GM20431 (cell line): ENCODE measurements at regions not wholly inside any gene's neighbourhood (a gene's known extent, or its start where the extent isn't known, plus 50 kb on each side); places are given as distances from the start of the nearest gene placed in this dataset.
"Not testable (repeated sequence)": the region's sequence is repeated elsewhere in the genome, so short reads cannot be mapped to it uniquely, and the experiment has no call there.

Source experiments
- in situ Hi-C: fragments of 300-500 bp; cut with MseI, MboI; formaldehyde crosslinking; loops from one replicate; pipeline ENCODE4 v1.15.0; 2020; ENCODE audit warnings: low sequenced_read_pairs; ENCODE audit not compliant: unreplicated experiment

DNA sequence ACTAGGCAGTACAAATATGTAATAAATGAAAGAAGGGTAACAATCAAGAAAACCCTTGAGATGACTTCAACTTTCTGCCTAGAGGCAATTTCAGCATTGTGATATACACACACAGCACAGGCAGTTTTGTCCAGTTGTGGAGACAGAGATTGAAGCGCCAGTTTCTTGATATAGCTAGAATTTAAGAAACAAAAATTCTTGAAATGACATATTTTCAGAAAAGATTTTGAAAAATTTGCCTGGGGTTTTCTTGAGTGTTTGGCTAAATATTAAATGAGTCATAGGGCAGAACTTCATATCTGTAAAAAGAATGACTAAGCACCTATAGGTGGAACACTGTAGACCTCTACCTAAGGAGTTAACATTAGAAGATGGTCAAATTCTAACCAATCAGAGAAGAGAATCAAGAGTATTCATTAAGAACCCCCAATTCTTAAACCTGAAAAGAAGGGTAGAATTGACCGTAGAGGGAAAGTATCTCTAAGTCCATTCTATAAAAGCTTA lies 1266.8 kb upstream of the TMEFF2 start:
- in situ Hi-C loops, result no loop called here

DNA sequence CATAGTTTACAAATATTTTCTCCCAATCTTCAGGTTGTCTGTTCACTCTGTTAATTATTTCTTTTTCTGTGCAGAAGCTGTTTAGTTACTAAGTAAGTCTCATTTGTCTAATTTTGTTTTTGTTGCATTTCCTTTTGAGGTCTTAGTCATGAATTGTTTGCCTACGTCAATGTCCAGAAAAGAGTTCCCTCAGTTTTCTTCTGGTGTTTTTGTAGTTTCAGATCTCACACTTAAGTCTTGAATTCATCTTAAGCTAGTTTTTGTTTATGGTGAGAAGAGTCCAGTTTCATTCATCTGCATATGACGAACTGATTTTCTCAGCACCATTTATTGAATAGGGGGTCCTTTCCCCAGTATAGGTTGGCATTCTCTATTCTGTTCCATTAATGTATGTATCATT lies 1252.2 kb upstream of the TMEFF2 start:
- in situ Hi-C loops, result no loop called here

DNA sequence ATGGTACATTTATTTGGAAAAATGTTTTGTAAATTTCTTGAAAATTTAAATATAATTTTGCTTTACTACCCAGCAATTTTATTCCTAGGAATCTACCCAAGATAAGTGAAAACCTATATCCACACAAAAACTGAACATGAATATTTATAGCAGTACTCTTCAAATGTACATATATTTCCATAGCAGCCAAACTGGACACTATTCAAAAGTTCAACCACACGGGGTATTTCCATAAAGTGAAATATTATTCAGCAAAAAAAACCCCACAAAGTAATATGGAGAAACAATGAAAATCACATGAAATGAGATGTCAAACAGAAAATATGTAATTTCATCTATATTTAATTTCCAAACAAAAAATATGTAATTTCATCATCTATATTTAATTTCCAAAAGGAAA lies 1247.6 kb upstream of the TMEFF2 start:
- in situ Hi-C loops, result no loop called here

DNA sequence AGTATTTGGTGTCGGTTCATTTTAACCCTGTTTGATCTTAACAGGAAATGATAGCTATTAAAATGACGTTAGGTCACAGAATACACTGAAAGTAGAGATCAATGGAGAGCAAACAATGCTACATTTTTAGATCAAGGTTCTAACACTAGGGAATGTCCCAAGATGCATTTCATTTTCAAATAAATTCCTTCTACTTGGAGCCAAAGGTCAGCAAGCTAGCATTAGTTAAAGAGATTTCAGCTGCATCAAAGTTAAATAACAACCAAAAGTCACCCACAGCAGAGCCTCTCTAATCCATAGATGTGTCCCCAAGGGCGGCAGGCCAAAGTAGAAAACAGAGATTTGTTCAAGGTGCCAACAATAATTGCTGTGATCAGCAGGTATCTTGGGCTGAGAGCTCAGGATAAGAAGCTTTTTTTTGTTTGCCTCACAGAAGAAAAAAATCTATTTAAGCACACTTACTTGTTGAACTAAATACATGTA lies 1233.6 kb upstream of the TMEFF2 start:
- in situ Hi-C loops, result no loop called here

DNA sequence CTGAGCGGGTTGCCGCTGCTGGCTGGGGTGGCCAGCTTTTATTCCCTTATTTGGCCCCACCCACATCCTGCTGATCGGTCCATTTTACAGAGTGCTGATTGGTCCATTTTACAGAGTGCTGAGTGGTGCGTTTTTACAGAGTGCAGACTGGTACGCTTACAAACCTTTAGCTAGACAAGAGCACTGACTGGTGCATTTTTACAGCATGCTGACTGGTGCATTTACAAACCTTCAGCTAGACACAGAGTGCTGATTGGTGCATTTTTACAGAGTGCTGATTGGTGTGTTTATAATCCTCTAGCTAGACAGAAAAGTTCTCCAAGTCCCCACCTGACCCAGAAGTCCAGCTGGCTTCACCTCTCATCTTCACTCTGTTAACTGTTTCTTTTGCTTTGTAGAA lies 1217.6 kb upstream of the TMEFF2 start:
- in situ Hi-C loops, result not testable (repeated sequence)

DNA sequence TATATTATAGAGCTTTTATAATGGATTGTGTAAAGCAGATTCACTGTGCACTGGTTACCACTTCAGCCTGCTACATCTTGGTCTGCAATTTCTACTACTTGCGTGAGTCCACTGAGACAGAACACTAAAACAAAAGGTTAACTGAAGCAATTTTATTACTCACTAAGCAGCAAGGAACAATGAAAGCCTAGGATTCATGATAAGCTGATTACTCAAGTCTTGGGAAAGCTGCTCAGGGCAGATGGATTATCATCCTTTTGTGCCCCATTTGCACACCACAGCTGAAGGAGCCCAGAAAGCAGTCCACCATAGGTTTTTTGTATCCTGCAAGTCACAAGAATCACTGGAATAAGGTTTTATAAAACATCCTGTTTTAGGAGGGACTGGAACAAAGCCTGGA lies 1215.2 kb upstream of the TMEFF2 start:
- in situ Hi-C loops, result no loop called here

DNA sequence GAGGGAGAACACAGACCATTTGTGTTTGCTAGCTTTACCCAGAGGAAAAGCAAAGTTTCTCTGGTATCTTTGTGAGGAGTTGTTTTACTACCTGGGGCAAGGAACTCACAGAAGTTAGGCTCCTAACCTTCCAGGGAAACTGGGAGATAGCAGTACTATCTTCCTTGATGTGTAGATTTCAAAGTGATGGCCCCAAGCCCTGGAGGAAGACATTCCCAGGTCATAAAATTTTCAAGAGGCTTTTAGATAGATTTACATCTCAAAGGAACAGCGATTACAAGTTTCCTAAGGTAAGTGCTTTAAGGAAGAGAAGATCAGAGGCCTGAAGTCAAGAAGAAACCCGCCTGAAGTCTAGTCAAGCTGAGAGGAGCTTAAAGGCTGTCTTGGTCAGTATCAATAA lies 1187.8 kb upstream of the TMEFF2 start:
- in situ Hi-C loops, result no loop called here

DNA sequence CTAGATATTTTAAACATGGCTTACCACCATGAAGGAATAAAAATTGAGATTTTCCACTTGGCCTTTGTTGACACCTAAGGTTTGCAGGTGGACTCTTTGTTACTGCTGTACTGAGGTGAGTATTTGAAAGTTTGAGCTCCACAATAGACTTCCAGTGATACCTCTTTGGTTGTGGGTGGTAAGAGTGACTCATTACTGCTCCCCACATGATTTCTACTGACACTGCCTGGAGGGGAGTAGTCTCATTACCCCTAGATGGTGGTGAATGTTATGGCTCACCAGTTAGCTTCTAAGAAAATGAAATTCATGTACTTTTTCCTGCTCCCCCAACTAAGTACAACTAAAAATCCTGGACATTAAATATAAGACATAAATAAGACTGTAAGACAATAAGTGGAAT lies 1183.1 kb upstream of the TMEFF2 start:
- in situ Hi-C loops, result no loop called here

DNA sequence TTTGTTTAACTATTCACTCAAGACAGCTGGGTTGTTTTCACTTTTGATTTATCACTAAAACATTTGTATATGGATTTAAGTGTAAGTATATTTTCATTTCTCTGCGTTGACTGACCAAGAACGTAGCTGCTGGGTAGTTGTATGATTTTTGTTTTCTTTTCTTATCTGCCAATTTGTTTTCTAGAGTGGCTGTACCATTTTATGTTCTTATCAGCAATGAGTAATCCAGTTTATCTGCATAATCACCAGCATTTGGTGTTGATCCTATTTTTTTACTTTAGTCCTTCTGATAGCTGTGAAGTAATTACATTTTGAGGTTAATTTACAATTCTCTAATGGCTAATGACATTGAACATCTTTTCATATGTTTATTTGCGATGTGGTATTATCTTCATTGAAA lies 1178.4 kb upstream of the TMEFF2 start:
- in situ Hi-C loops, result no loop called here

DNA sequence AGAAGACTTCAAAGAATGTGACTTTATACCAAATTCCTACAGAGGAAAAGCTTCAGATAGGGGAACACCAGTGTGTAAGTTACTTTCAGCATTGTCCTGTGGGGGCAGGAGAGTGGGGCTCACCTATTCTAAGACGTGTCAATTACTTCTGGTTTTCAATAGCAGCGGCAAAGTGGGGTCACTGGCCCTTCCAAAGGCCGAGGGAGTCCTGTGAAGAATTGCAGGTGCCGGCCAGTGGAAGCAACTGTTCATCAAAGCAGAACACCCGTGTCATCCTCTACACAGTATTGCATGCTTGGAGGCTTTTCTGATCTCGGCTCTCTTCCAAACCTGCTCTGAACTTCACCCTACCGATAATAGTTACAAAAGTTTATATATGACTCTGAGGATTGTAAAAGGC lies 1176.5 kb upstream of the TMEFF2 start:
- in situ Hi-C loops, result no loop called here

DNA sequence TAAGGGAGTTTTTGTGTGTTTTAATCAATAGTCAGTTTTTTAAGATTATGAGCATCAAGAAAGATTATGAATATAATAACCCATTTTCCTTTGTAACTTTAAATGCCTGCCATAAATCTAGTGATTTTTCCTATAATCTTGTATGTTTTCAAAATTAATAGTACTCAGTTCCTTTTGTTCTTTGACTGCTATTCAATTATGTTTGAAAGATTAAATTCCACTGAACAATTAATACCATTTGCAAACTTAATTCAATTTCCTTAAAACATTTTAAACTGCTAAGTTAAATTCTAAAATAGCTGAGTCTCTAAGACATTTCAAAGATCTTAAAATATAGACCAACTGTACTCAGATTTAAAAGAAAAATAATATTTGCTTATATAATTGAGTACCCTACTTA lies 1173.9 kb upstream of the TMEFF2 start:
- in situ Hi-C loops, result no loop called here

DNA sequence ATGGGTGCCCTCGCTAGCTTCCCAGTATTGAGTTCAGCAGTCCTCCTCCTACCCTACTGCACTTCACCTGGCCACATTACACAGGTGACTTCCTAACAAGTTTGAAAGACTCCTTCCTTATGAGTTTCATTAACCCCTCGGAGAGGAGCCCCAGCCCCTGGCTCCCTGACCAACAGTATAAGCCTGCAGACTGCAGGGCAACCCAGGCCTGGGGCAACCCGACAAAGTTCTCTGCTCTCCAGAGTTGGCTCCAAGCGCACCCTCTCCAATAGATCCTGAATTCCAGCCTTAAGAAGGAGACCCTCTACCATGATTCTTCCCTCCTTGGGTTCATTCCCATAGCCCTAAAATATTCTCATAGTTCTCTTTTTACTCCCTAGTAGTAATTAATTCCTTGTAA lies 1162.8 kb upstream of the TMEFF2 start:
- in situ Hi-C loops, result no loop called here

DNA sequence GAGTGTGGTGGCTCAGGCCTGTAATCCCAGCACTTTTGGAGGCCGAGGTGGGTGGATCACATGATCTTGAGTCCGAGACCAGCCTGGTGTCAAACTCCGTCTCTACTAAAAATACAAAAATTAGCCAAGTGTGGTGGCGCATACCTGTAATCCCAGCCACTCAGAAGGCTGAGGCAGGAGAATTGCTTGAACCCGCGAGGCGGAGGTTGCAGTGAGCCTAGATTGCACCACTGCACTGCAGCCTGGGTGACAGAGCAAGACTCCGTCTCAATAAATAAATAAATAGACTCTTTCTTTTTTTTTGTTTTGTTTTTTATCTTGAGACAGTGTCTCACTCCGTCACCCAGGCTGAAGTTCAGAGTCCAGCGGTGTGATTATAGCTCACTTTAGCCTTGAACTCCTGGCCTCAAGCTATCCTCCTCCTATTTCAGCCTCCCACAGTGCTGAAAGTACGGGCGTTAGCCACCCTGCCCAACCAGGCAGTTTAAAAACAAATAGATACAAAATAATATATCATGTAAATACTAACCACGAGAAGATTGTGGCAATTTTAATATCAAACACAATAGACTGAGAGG lies 1158.0 kb upstream of the TMEFF2 start:
- in situ Hi-C loops, result not testable (repeated sequence)

DNA sequence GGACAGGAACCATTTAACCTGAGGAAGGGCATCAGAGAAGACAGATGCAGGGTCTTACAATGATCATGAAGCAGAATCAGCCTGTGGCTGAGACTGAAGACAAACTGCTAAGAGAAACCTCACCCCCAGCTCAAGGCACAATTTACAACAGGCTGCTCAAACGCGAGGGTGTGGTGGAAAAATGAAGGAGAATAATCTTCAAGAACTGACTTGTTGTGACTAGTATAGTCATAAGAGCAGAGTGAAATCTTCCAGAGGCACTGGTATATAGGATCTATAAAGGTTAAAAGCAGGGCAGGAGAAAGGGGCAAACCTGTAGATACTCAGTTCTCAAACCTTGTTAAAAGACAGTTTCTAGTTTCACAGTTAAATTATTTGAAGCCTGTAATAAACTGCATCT lies 1155.8 kb upstream of the TMEFF2 start:
- in situ Hi-C loops, result no loop called here

DNA sequence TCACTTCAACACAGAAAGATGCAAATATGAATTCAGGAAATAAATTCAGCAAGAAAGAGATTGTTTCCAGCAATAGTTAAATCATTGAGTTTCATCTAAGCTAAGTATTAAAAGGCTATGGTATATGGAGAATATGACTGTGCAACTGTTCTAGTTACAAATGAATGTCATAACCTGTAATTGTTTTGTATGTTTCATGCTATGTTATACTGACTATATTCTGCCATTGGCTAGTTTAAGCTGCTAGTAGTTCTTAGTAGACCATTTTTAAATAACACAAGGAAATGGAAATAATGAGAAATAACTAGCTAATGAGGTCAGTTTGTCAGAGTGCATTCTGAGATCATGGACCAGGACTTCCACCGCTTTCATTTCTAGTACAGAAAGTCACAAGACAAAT lies 1154.9 kb upstream of the TMEFF2 start:
- in situ Hi-C loops, result no loop called here

DNA sequence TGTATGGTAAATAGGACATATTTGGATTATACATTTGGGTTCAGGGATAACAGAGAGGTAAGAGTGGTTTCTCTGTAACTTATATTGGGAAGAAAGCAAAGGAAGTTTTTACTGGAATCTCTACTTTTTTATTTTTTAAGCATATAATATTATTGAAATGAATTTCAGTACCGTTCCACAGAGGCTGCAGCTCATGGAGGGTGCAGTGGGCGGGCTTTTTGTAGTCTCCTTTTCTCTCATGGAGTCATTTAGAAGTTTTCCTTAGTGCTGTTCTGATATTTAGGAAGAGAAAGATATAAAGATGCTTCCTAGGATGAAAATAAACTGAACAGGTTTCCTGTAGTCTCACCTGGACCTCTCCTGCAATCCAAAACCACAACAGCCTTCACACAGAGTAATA lies 1153.3 kb upstream of the TMEFF2 start:
- in situ Hi-C loops, result no loop called here

DNA sequence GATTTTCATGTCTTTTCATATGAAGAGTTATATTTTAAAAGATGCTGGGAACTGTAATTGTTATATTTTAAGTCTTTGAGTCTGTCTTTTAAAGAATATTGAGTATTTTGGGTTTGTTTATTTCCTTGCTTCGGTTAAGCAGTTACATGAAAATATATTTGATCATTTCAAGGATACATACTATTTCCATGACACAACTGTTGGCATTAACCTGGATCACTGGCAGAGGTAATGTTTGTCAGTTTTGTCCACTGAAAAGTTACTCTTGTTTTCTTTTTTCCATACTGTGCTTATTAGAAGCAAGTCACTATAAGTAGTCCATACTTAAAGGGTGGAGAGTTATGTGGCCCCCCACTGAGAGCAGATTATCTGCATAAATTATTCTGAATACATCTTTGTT lies 1142.0 kb upstream of the TMEFF2 start:
- in situ Hi-C loops, result no loop called here

DNA sequence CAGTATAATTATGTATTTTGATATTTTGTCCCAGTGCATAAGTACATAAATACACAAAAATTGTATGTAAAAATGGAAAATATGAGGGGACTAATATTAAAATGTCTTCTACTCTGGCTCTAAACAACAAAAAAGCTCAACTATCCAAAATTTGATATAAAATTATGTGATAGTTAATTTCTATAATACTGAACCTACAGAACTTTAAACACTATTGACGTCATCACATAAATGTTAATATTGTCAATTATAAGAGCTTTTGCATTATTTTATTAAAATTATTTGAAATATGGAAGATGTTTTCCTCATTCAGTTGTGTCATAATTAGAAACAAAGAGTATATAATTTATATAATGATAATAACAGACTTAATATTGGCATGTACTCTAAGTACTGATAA lies 1139.7 kb upstream of the TMEFF2 start:
- in situ Hi-C loops, result no loop called here

DNA sequence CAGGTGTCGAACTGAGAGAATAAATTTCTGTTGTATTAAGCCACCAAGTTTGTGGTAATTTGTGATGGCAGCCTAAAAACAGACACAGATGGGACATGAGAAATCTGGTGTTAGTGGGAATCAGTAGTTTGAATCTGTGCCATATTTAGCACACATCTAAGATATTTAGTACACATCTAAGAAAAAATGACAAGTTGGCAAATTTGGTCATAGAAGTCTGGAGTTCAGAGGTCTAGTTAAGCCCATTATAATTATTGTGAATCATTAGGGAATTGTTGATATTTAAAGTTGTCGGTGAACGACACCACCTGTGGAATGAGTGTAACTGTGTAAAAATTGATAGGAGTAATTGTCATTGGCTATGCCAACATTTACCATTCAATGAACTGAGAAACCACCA lies 1138.8 kb upstream of the TMEFF2 start:
- in situ Hi-C loops, result no loop called here

DNA sequence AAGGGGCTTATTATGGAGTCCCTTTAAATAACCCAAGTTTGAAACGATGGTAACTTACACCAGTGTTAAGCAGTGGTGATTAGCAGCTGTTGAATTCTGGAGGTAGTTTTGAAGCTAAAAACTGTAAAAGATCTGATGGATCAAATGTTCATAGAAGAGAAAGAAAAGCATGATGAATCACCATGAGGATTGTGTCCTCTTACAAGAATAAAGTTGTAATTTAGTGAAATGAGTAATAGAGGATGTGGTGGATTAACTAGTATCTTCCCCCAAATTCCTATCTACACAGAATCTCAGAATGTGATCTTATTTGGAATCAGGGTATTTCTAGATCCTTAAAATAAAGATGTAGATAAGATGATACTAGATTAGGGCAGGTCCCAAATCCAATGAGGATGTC lies 1138.2 kb upstream of the TMEFF2 start:
- in situ Hi-C loops, result no loop called here

DNA sequence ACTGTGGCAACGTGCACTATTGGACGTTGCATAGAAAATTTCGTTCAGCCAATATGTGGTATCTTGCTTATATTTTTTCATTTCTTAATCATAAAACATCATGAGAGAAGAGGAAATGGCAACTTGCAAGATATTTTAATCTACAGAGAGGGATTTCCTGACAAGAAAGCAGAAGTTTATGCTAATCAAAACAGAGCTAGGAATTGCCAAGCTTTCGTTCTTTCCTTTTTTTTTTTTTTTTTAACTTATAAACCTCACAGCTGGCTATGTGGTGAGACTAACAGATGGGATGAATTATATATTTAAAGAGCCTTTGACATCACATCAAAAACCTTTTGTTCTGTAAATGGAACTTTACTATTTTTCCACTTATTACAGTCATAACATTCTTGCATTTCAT lies 1136.9 kb upstream of the TMEFF2 start:
- in situ Hi-C loops, result no loop called here

DNA sequence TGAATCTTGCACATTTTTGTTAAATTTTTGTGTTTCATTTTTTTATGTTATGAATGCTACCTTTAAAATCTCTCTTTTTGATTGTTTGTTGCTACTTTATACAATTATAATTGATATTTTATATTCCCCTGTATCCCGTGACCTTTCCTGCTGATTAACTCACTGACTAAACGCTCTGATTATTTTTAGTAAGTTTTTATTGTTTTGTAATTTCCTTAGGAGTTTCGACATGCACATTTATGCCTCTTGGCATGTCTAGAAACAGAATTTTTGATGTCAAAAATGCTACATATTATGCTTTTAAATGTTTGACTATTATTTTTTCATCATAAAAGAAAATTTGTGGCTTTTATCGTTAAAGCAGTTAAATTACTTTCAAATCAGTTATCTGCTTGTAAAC lies 1131.6 kb upstream of the TMEFF2 start:
- in situ Hi-C loops, result no loop called here
